Liver (tissue), 3 donors: ENCODE measurements at regions not wholly inside any gene's neighbourhood (a gene's known extent, or its start where the extent isn't known, plus 50 kb on each side); places are given as distances from the start of the nearest gene placed in this dataset.

Experiments used
- CTCF ChIP-seq: fragments of 150-350 bp; IDR thresholded peaks from 2 replicates; pipeline ENCODE4 v1.5.1; 2017; ENCODE audit warnings: improper control_type of control experiment, low read depth, low read length; ENCODE audit not compliant: missing input control
- EGR1 ChIP-seq, 2 donors: IDR thresholded peaks; 2 replicates each; pipeline ENCODE4 v1.6.1; 2016 to 2018; ENCODE audit warnings: antibody characterized with exemption in 2 of 2, low read depth in 2 of 2
- GABPA ChIP-seq, 2 donors: IDR thresholded peaks in 1 of 2; conservative IDR thresholded peaks in 1 of 2; 2 replicates each; pipeline ENCODE4 v1.6.1; 2016; ENCODE audit warnings: antibody characterized with exemption in 2 of 2, mild to moderate bottlenecking in 1 of 2, moderate library complexity in 1 of 2
- HNF4A ChIP-seq, 2 donors: conservative IDR thresholded peaks; 2 replicates each; pipeline ENCODE4 v1.6.1; 2016; ENCODE audit warnings: antibody characterized with exemption in 2 of 2, mild to moderate bottlenecking in 2 of 2
- NR2F2 ChIP-seq: IDR thresholded peaks from 2 replicates; pipeline ENCODE4 v1.6.1; 2016; ENCODE audit warnings: antibody characterized with exemption
- RAD21 ChIP-seq, 2 donors: IDR thresholded peaks; 2 replicates each; pipeline ENCODE4 v1.6.1; 2016; ENCODE audit warnings: antibody characterized with exemption in 2 of 2, mild to moderate bottlenecking in 2 of 2
- RXRA ChIP-seq, 2 donors: IDR thresholded peaks; 2 replicates each; pipeline ENCODE4 v1.6.1; 2017 to 2018; ENCODE audit warnings: antibody characterized with exemption in 2 of 2, mild to moderate bottlenecking in 1 of 2
- SP1 ChIP-seq: IDR thresholded peaks from 2 replicates; pipeline ENCODE4 v1.6.1; 2018; ENCODE audit warnings: antibody characterized with exemption, mild to moderate bottlenecking
- TAF1 ChIP-seq: conservative IDR thresholded peaks from 2 replicates; pipeline ENCODE4 v1.6.1; 2016; ENCODE audit warnings: antibody characterized with exemption, mild to moderate bottlenecking
- YY1 ChIP-seq: IDR thresholded peaks from 2 replicates; pipeline ENCODE4 v1.6.1; 2016; ENCODE audit warnings: antibody characterized with exemption, mild to moderate bottlenecking
- TF ChIP-seq, protein P1 (sequence below): IDR thresholded peaks from 2 replicates; pipeline ENCODE4 v1.6.1; 2016; ENCODE audit warnings: antibody characterized with exemption
- TF ChIP-seq, protein P2 (sequence below): IDR thresholded peaks from 2 replicates; pipeline ENCODE4 v1.6.1; 2016; ENCODE audit warnings: antibody characterized with exemption
- TF ChIP-seq, protein P3 (sequence below): IDR thresholded peaks from 2 replicates; pipeline ENCODE4 v1.6.1; 2016; ENCODE audit warnings: antibody characterized with exemption, mild to moderate bottlenecking
- donor health status: healthy.
- donor health status: healthy.

GRCh38 chr7:138195151-138195571, 118.9 kb downstream of the AKR1D1 start:
- TF ChIP-seq CTCF: no peak
- TF ChIP-seq, protein P1, sequence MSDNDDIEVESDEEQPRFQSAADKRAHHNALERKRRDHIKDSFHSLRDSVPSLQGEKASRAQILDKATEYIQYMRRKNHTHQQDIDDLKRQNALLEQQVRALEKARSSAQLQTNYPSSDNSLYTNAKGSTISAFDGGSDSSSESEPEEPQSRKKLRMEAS: no peak
- peak in 1 of 2 donors; percentile 11 for TF ChIP-seq RAD21 (IDR thresholded peaks at IDR 0.05)
- TF ChIP-seq YY1: peak; percentile 14
- no peak for TF ChIP-seq SP1
- TF ChIP-seq, protein P2, sequence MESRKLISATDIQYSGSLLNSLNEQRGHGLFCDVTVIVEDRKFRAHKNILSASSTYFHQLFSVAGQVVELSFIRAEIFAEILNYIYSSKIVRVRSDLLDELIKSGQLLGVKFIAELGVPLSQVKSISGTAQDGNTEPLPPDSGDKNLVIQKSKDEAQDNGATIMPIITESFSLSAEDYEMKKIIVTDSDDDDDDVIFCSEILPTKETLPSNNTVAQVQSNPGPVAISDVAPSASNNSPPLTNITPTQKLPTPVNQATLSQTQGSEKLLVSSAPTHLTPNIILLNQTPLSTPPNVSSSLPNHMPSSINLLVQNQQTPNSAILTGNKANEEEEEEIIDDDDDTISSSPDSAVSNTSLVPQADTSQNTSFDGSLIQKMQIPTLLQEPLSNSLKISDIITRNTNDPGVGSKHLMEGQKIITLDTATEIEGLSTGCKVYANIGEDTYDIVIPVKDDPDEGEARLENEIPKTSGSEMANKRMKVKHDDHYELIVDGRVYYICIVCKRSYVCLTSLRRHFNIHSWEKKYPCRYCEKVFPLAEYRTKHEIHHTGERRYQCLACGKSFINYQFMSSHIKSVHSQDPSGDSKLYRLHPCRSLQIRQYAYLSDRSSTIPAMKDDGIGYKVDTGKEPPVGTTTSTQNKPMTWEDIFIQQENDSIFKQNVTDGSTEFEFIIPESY: no peak
- TF ChIP-seq, protein P3, sequence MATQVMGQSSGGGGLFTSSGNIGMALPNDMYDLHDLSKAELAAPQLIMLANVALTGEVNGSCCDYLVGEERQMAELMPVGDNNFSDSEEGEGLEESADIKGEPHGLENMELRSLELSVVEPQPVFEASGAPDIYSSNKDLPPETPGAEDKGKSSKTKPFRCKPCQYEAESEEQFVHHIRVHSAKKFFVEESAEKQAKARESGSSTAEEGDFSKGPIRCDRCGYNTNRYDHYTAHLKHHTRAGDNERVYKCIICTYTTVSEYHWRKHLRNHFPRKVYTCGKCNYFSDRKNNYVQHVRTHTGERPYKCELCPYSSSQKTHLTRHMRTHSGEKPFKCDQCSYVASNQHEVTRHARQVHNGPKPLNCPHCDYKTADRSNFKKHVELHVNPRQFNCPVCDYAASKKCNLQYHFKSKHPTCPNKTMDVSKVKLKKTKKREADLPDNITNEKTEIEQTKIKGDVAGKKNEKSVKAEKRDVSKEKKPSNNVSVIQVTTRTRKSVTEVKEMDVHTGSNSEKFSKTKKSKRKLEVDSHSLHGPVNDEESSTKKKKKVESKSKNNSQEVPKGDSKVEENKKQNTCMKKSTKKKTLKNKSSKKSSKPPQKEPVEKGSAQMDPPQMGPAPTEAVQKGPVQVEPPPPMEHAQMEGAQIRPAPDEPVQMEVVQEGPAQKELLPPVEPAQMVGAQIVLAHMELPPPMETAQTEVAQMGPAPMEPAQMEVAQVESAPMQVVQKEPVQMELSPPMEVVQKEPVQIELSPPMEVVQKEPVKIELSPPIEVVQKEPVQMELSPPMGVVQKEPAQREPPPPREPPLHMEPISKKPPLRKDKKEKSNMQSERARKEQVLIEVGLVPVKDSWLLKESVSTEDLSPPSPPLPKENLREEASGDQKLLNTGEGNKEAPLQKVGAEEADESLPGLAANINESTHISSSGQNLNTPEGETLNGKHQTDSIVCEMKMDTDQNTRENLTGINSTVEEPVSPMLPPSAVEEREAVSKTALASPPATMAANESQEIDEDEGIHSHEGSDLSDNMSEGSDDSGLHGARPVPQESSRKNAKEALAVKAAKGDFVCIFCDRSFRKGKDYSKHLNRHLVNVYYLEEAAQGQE: no peak
- peak in 1 of 2 donors; percentile 37 for TF ChIP-seq RXRA (IDR thresholded peaks at IDR 0.05)
- no peak for TF ChIP-seq TAF1
- peak in 1 of 2 donors; percentile 27 for TF ChIP-seq GABPA (IDR thresholded peaks at IDR 0.05 in 1 of 2, conservative IDR thresholded peaks at IDR 0.05 in 1 of 2)
- TF ChIP-seq NR2F2: no peak
- TF ChIP-seq EGR1 (IDR thresholded peaks at IDR 0.05; ENCODE audit: low read depth in 2 of 2): no peak
- peak in 1 of 2 donors; percentile 44 for TF ChIP-seq HNF4A (conservative IDR thresholded peaks at IDR 0.05)
